HCT116 (cell line): ENCODE measurements at regions not wholly inside any gene's neighbourhood (a gene's known extent, or its start where the extent isn't known, plus 50 kb on each side); places are given as distances from the start of the nearest gene placed in this dataset.
"Not testable (repeated sequence)": the region's sequence is repeated elsewhere in the genome, so short reads cannot be mapped to it uniquely, and the experiment has no call there.

Experiments used
- ATAC-seq: fragments of 200-7000 bp; cut with Tn5 transposase; 2 replicates; pipeline ENCODE4 v1.9.1; 2020; ENCODE audit warnings: mild to moderate bottlenecking, moderate library complexity
- BruUV-seq: library from RNA; stranded (reverse); fragments of 400-500 nt; replicated peaks from 2 replicates; lab custom pipeline; 2021; lab: Mats Ljungman, UMichigan
- CTCF ChIA-PET: fragments of 300-600 bp; sonication (Branson Sonifier 250); formaldehyde crosslinking; loops from one replicate; lab custom pipeline; 2021; ENCODE audit warnings: antibody characterized with exemption; lab: Charles Lee
- POLR2A ChIA-PET: fragments of 300-600, 350-600 bp; sonication (Branson Sonifier 250); formaldehyde crosslinking; loops from one replicate; lab custom pipeline; 2021; ENCODE audit warnings: antibody characterized with exemption; lab: Charles Lee
- RAD21 ChIA-PET, 2 experiments: fragments of 300-600 bp; sonication (Branson Sonifier 250); formaldehyde crosslinking; loops; one replicate each; lab custom pipeline; 2023; ENCODE audit warnings: low total read pairs in 2 of 2; ENCODE audit not compliant: uncharacterized antibody in 2 of 2, unreplicated experiment in 2 of 2, low non-redundant PET in 1 of 2; lab: Charles Lee
- DNase-seq: peaks from one replicate; pipeline ENCODE4 v3.0.0-alpha.2; 2010; ENCODE audit warnings: low read depth, low spot score
- H2AFZ ChIP-seq: fragments of 200-600 bp; shearing (Covaris generic), sonication (generic); 2 replicates; pipeline ENCODE4 v1.6.1; 2017; ENCODE audit warnings: low read depth, mixed run types, mixed read lengths, antibody characterized with exemption, low read length; ENCODE audit not compliant: poor library complexity, severe bottlenecking
- H3K27ac ChIP-seq: 2 replicates; pipeline ENCODE4 v1.5.1; 2012; ENCODE audit warnings: low read depth, low read length
- H3K27me3 ChIP-seq: fragments of 200-600 bp; sonication (generic); 2 replicates; pipeline ENCODE4 v1.6.1; 2016; ENCODE audit warnings: mixed run types, low read length, mixed read lengths; ENCODE audit not compliant: insufficient read depth
- H3K36me3 ChIP-seq, 2 experiments: fragments of 200-500 bp in 1 of 2; fragments of 200-600 bp in 1 of 2; sonication (Bioruptor generic) in 1 of 2; sonication (generic) in 1 of 2; 2 replicates each; pipeline versions ENCODE4 v1.5.1 to v1.6.1; 2014 to 2016; ENCODE audit warnings: low read length in 2 of 2, inconsistent platforms in 1 of 2, mixed read lengths in 1 of 2, mixed run types in 1 of 2; ENCODE audit not compliant: insufficient read depth in 2 of 2, control insufficient read depth in 1 of 2
- H3K4me1 ChIP-seq, 2 experiments: fragments of 200-600 bp in 1 of 2; sonication (generic) in 1 of 2; 2 replicates each; pipeline versions ENCODE4 v1.5.1 to v1.6.1; 2012 to 2017; ENCODE audit warnings: low read length in 2 of 2, inconsistent platforms in 1 of 2, mild to moderate bottlenecking in 1 of 2, mixed read lengths in 1 of 2, mixed run types in 1 of 2, moderate library complexity in 1 of 2; ENCODE audit not compliant: insufficient read depth in 2 of 2, control insufficient read depth in 1 of 2
- H3K4me2 ChIP-seq: fragments of 200-600 bp; sonication (generic); 2 replicates; pipeline ENCODE4 v1.6.1; 2017; ENCODE audit warnings: mixed run types, low read length, mixed read lengths
- H3K4me3 ChIP-seq, 2 experiments: fragments of 200-600 bp in 1 of 2; sonication (generic) in 1 of 2; replicated peaks in 1 of 2; 2 replicates each; pipeline ENCODE4 v1.5.1; 2011 to 2016; ENCODE audit warnings: low read length in 2 of 2, control low read depth in 1 of 2, low read depth in 1 of 2, mild to moderate bottlenecking in 1 of 2, mixed read lengths in 1 of 2, mixed run types in 1 of 2
- H3K79me2 ChIP-seq: fragments of 200-600 bp; sonication (generic); 2 replicates; pipeline ENCODE4 v1.6.1; 2017; ENCODE audit warnings: mild to moderate bottlenecking, mixed run types, low read length, moderate library complexity, mixed read lengths; ENCODE audit not compliant: insufficient read depth
- H3K9ac ChIP-seq: fragments of 200-600 bp; sonication (generic); 2 replicates; pipeline ENCODE4 v1.6.1; 2016; ENCODE audit warnings: low read length, mixed read lengths
- H3K9me2 ChIP-seq: fragments of 200-600 bp; sonication (generic), shearing (Covaris generic); 2 replicates; pipeline ENCODE4 v1.6.1; 2017; ENCODE audit warnings: mixed run types, mild to moderate bottlenecking, moderate library complexity; ENCODE audit not compliant: insufficient read depth
- H3K9me3 ChIP-seq, 2 experiments: fragments of 200-500 bp in 1 of 2; fragments of 200-600 bp in 1 of 2; sonication (Bioruptor generic) in 1 of 2; sonication (generic) in 1 of 2; 2 replicates each; pipeline ENCODE4 v1.6.1; 2014 to 2017; ENCODE audit warnings: low read length in 2 of 2, mixed read lengths in 2 of 2, inconsistent platforms in 1 of 2, low read depth in 1 of 2, mild to moderate bottlenecking in 1 of 2, mixed run types in 1 of 2, moderate library complexity in 1 of 2; ENCODE audit not compliant: control insufficient read depth in 1 of 2, insufficient read depth in 1 of 2
- H4K20me1 ChIP-seq: fragments of 200-600 bp; sonication (generic), shearing (Covaris generic); 2 replicates; pipeline ENCODE4 v1.6.1; 2017; ENCODE audit warnings: mixed run types, mild to moderate bottlenecking, moderate library complexity; ENCODE audit not compliant: insufficient read depth
- CEBPB ChIP-seq: IDR thresholded peaks from 2 replicates; pipeline ENCODE4 v1.6.1; 2012; ENCODE audit warnings: low read depth
- ELF1 ChIP-seq: IDR thresholded peaks from 2 replicates; pipeline ENCODE4 v1.6.1; 2012; ENCODE audit warnings: low read depth, borderline replicate concordance
- EZH2 ChIP-seq: fragments of 200-600 bp; sonication (generic); IDR thresholded peaks from 2 replicates; pipeline ENCODE4 v1.6.1; 2017; ENCODE audit warnings: antibody characterized with exemption, mixed run types
- SRF ChIP-seq: IDR thresholded peaks from 2 replicates; pipeline ENCODE4 v1.6.1; 2012; ENCODE audit warnings: low read depth
- TCF7L2 ChIP-seq: IDR thresholded peaks from 2 replicates; pipeline ENCODE4 v1.7.0; 2011; ENCODE audit warnings: borderline replicate concordance, inconsistent platforms; ENCODE audit not compliant: insufficient read depth, insufficient read length; ENCODE audit errors: extremely low read depth
- YY1 ChIP-seq: IDR thresholded peaks from 2 replicates; pipeline ENCODE4 v1.6.1; 2011; ENCODE audit warnings: low read length, low read depth, moderate library complexity, mild to moderate bottlenecking; ENCODE audit not compliant: insufficient replicate concordance; ENCODE audit errors: extremely low read depth
- intact Hi-C: fragments of 100-400 bp; cut with micrococcal nuclease; formaldehyde crosslinking; loops from 2 replicates; pipeline ENCODE4 v1.10.0; 2022

DNA sequence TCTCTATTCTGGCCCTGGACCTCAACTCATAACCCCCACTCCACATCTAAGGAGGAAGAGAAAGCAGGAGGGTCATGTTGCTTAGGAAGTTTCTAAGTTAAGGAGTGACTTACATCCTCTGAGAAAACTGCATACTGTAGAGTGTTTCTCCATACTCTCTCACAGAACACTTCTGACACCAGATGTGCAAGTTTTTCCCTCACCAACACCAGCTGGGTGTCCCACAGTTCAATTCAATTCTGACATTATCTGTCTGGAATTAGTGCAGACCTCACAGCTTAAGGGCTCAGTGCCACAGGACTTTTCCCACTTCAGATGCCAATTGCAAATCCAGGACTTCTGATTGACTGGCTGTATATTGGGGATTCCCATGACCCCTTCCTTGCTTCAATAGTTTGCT, 89.0 kb upstream of the SFRP2 start (continued):
- no peak for TF ChIP-seq CEBPB

- Histone ChIP-seq H2AFZ (no peak overlapping the region), H3K79me2 (no peaks in the 10 kb centered on the region), H4K20me1 (no peaks in the 10 kb centered on the region), H3K27me3 (no peaks in the 10 kb centered on the region), H3K4me2 (no peak overlapping the region), H3K9me3 (no peaks in the 10 kb centered on the region), H3K9me2 (no peaks in the 10 kb centered on the region), H3K4me1 (no peaks in the 10 kb centered on the region), H3K36me3 (no peaks in the 10 kb centered on the region), H3K27ac (no peak overlapping the region), H3K4me3 (no peak overlapping the region), H3K9ac (no peak overlapping the region)
- DNase-seq (no peak), ATAC-seq (no peak)
- TF ChIP-seq TCF7L2 (no peak), SRF (no peak), EZH2 (no peak), YY1 (no peak), ELF1 (no peak)
- ChIA-PET CTCF (no interaction called here), RAD21 (no interaction called here), POLR2A (no interaction called here)
- BruUV-seq = no TSS peak
- intact Hi-C loops = no loop called here
Observed at GRCh38 chr4:153873741-153874140, 84.9 kb upstream of the SFRP2 start.

DNA sequence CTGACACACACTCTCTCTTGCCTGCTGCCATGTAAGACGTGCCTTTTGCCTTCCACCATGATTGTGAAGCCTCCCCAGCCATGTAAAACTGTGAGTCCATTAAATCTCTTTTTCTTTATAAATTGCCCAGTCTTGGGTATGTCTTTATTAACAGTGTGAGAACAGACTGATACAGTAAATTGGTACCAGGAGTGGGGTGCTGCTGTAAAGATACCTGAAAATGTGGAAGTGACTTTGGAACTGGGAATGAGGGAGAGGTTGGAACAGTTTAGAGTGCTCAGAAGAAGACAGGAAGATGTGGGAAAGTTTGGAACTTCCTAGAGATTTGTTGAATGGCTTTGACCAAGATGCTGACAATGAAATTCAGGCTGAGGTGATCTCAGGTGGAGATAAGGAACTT, 77.9 kb upstream of the SFRP2 start:
- CTCF ChIA-PET, H3K9me3 ChIP-seq, ATAC-seq, RAD21 ChIA-PET, BruUV-seq, H3K27me3 ChIP-seq, H3K9me2 ChIP-seq, H3K27ac ChIP-seq, intact Hi-C loops, H2AFZ ChIP-seq, POLR2A ChIA-PET, H4K20me1 ChIP-seq, H3K4me3 ChIP-seq, H3K4me2 ChIP-seq, H3K9ac ChIP-seq, H3K36me3 ChIP-seq, H3K79me2 ChIP-seq, DNase-seq, H3K4me1 ChIP-seq: not testable (repeated sequence)
